ENCODE measurements at regions not wholly inside any gene's neighbourhood (a gene's known extent, or its start where the extent isn't known, plus 50 kb on each side); places are given as distances from the start of the nearest gene placed in this dataset.

- no peak for DNase-seq
These were observed 951.6 kb upstream of the MIR17HG start for GRCh38 chr13:90395846-90396245.

- no peak for DNase-seq
These were observed 951.2 kb upstream of the MIR17HG start for GRCh38 chr13:90396266-90396665.

- no peak for DNase-seq
These were observed 950.0 kb upstream of the MIR17HG start for GRCh38 chr13:90397503-90397902.

- no peak for DNase-seq
These were observed 947.1 kb upstream of the MIR17HG start for GRCh38 chr13:90400372-90400771.

- DNase-seq, result no peak
These were observed 946.3 kb upstream of the MIR17HG start for GRCh38 chr13:90401150-90401549.

- no peak for DNase-seq
These were observed 945.4 kb upstream of the MIR17HG start for GRCh38 chr13:90402102-90402501.

GRCh38 chr13:90402613-90403012 lies 944.9 kb upstream of the MIR17HG start:
- no peak for DNase-seq

GRCh38 chr13:90403330-90404082 lies 944.0 kb upstream of the MIR17HG start:
- no peak for DNase-seq

- no peak for DNase-seq
These were observed 942.2 kb upstream of the MIR17HG start for GRCh38 chr13:90405301-90405700.

GRCh38 chr13:90412980-90413379 lies 934.5 kb upstream of the MIR17HG start:
- DNase-seq, result no peak

- DNase-seq, result no peak
These were observed 933.9 kb upstream of the MIR17HG start for GRCh38 chr13:90413548-90413947.

- no peak for DNase-seq
These were observed 932.5 kb upstream of the MIR17HG start for GRCh38 chr13:90414691-90415596.

- no peak for DNase-seq
These were observed 931.6 kb upstream of the MIR17HG start for GRCh38 chr13:90415902-90416301.

GRCh38 chr13:90416519-90416918 lies 931.0 kb upstream of the MIR17HG start:
- DNase-seq, result no peak

GRCh38 chr13:90416938-90417337 lies 930.5 kb upstream of the MIR17HG start:
- DNase-seq, result no peak

GRCh38 chr13:90420683-90421082 lies 926.8 kb upstream of the MIR17HG start:
- no peak for DNase-seq

GRCh38 chr13:90427322-90428272 lies 919.9 kb upstream of the MIR17HG start:
- no peak for DNase-seq

- no peak for DNase-seq
These were observed 918.8 kb upstream of the MIR17HG start for GRCh38 chr13:90428522-90429210.

GRCh38 chr13:90430127-90430526 lies 917.4 kb upstream of the MIR17HG start:
- no peak for DNase-seq

- DNase-seq, result no peak
These were observed 910.8 kb upstream of the MIR17HG start for GRCh38 chr13:90436697-90437096.

- DNase-seq, result no peak
These were observed 908.9 kb upstream of the MIR17HG start for GRCh38 chr13:90438576-90438975.

GRCh38 chr13:90443268-90443667 lies 904.2 kb upstream of the MIR17HG start:
- no peak for DNase-seq
